ENCODE measurements at regions not wholly inside any gene's neighbourhood (a gene's known extent, or its start where the extent isn't known, plus 50 kb on each side); places are given as distances from the start of the nearest gene placed in this dataset.

GRCh38 chr6:99177736-99178135, 171.7 kb downstream of the FAXC start:
- Histone ChIP-seq H3K9ac (no peak overlapping the region), H3K79me2 (ENCODE audit: insufficient read depth) (no peaks in the 10 kb centered on the region), H3K27me3 (ENCODE audit: insufficient read depth) (no peaks in the 10 kb centered on the region), H3K36me3 (replicated peaks in 1 of 2; ENCODE audit: control insufficient read depth in 1 of 2, insufficient read depth in 2 of 2, low read length in 1 of 2) (no peaks in the 10 kb centered on the region), H3K4me1 (ENCODE audit: control insufficient read depth in 1 of 2, insufficient read depth in 2 of 2, low read depth in 1 of 2, low read length in 1 of 2) (no peaks in the 10 kb centered on the region), H3K4me3 (ENCODE audit: low read depth in 2 of 2, low read length in 1 of 2) (no peak overlapping the region), H3K4me2 (no peak overlapping the region), H3K9me2 (peaks cover 3% of the 10 kb centered on the region; the same call in 1 of the 2 replicates), H3F3A (replicated peaks; ENCODE audit: insufficient read depth) (no peaks in the 10 kb centered on the region), H2AFZ (ENCODE audit: low read depth) (no peak overlapping the region), H3K9me3 (peaks cover 4% of the 10 kb centered on the region; the same call in 1 of the 2 replicates), H4K20me1 (ENCODE audit: insufficient read depth) (no peaks in the 10 kb centered on the region), H3K27ac (ENCODE audit: low read depth in 2 of 2, low read length in 1 of 2) (no peak overlapping the region)
- WGBS (ENCODE audit: low lambda C conversion rate), result 18% methylated on average over 2 of the region's 2 CpGs
- ChIA-PET CTCF (interaction anchor here (0.7 kb wide), 1 partner anchor 25 kb away, joined by 3 read pairs; no protein-coding TSS in a partner anchor), POLR2A (no interaction called here)
- no peak for TF ChIP-seq MXI1 (IDR thresholded peaks at IDR 0.05; ENCODE audit: low read depth, low read length)
- no peak for TF ChIP-seq FOXJ3 (CRISPR knock-in tag; IDR thresholded peaks at IDR 0.05)
- no peak for TF ChIP-seq JUND (IDR thresholded peaks at IDR 0.05)
- no peak for TF ChIP-seq CTCF (IDR thresholded peaks at IDR 0.05)
- no peak for TF ChIP-seq PBX3 (IDR thresholded peaks at IDR 0.05)
- no peak for TF ChIP-seq MEF2A (IDR thresholded peaks at IDR 0.05; ENCODE audit: borderline replicate concordance, low read depth)
- no peak for TF ChIP-seq NFIC (IDR thresholded peaks at IDR 0.05; ENCODE audit: borderline replicate concordance)
- TF ChIP-seq NRF1 (IDR thresholded peaks at IDR 0.05; ENCODE audit: low read depth, low read length), result no peak
- no peak for TF ChIP-seq ZBTB33 (IDR thresholded peaks at IDR 0.05; ENCODE audit: borderline replicate concordance, low read depth)
- no peak for TF ChIP-seq POLR2AphosphoS5 (IDR thresholded peaks at IDR 0.05; ENCODE audit: low read depth, low read length)
- no peak for DNase-seq

GRCh38 chr6:99165838-99166237, 183.6 kb downstream of the FAXC start:
- no peak overlapping the region for H3K27ac ChIP-seq (ENCODE audit: low read depth in 2 of 2, low read length in 1 of 2)
- H2AFZ ChIP-seq (ENCODE audit: low read depth), result no peak overlapping the region
- DNase-seq, result no peak
- H3K27me3 ChIP-seq (ENCODE audit: insufficient read depth), result no peaks in the 10 kb centered on the region
- H4K20me1 ChIP-seq (ENCODE audit: insufficient read depth), result no peaks in the 10 kb centered on the region
- CTCF ChIA-PET, result interaction anchor here (0.8 to 2.5 kb wide), 3 partner anchors 14 to 32 kb away, joined by 3 to 13 read pairs (median 4); no protein-coding TSS in a partner anchor
- no peak overlapping the region for H3K9ac ChIP-seq
- no peaks in the 10 kb centered on the region for H3K79me2 ChIP-seq (ENCODE audit: insufficient read depth)
- H3K4me2 ChIP-seq, result no peak overlapping the region
- no peaks in the 10 kb centered on the region for H3K4me1 ChIP-seq (ENCODE audit: control insufficient read depth in 1 of 2, insufficient read depth in 2 of 2, low read depth in 1 of 2, low read length in 1 of 2)
- no peak overlapping the region for H3K4me3 ChIP-seq (ENCODE audit: low read depth in 2 of 2, low read length in 1 of 2)
- no peaks in the 10 kb centered on the region for H3K9me2 ChIP-seq
- no peaks in the 10 kb centered on the region for H3K9me3 ChIP-seq
- H3K36me3 ChIP-seq (replicated peaks in 1 of 2; ENCODE audit: control insufficient read depth in 1 of 2, insufficient read depth in 2 of 2, low read length in 1 of 2), result no peaks in the 10 kb centered on the region
- POLR2A ChIA-PET, result no interaction called here
- no peaks in the 10 kb centered on the region for H3F3A ChIP-seq (replicated peaks; ENCODE audit: insufficient read depth)
- TF ChIP-seq PBX3 (IDR thresholded peaks at IDR 0.05) (no peak), TEAD4 (IDR thresholded peaks at IDR 0.05; ENCODE audit: borderline replicate concordance, insufficient read depth) (no peak), IRF3 (IDR thresholded peaks at IDR 0.05; ENCODE audit: low read depth, low read length) (no peak), NFIC (IDR thresholded peaks at IDR 0.05; ENCODE audit: borderline replicate concordance) (no peak), JUND (IDR thresholded peaks at IDR 0.05) (no peak), MEF2A (IDR thresholded peaks at IDR 0.05; ENCODE audit: borderline replicate concordance, low read depth) (no peak), MXI1 (IDR thresholded peaks at IDR 0.05; ENCODE audit: low read depth, low read length) (no peak), RXRA (IDR thresholded peaks at IDR 0.05; ENCODE audit: borderline replicate concordance, low read depth) (no peak), GATA2 (CRISPR knock-in tag; IDR thresholded peaks at IDR 0.05) (no peak), SMC3 (IDR thresholded peaks at IDR 0.05; ENCODE audit: low read depth, low read length) (no peak), USF1 (IDR thresholded peaks at IDR 0.05; ENCODE audit: borderline replicate concordance, low read depth) (no peak), CHD2 (IDR thresholded peaks at IDR 0.05; ENCODE audit: low read length, partially characterized antibody) (no peak), NRF1 (IDR thresholded peaks at IDR 0.05; ENCODE audit: low read depth, low read length) (no peak), GABPA (IDR thresholded peaks at IDR 0.05; ENCODE audit: low read depth) (no peak), FOSL2 (IDR thresholded peaks at IDR 0.05; ENCODE audit: borderline replicate concordance, low read depth) (no peak), EP300 (IDR thresholded peaks at IDR 0.05; ENCODE audit: borderline replicate concordance in 1 of 2, low read depth in 1 of 2, low read length in 1 of 2) (no peak)
